ENCODE measurements at regions not wholly inside any gene's neighbourhood (a gene's known extent, or its start where the extent isn't known, plus 50 kb on each side); places are given as distances from the start of the nearest gene placed in this dataset.

GRCh38 chr1:237961754-237962153 is 71.0 kb upstream of the ZP4 start:
- TF ChIP-seq, protein P1, sequence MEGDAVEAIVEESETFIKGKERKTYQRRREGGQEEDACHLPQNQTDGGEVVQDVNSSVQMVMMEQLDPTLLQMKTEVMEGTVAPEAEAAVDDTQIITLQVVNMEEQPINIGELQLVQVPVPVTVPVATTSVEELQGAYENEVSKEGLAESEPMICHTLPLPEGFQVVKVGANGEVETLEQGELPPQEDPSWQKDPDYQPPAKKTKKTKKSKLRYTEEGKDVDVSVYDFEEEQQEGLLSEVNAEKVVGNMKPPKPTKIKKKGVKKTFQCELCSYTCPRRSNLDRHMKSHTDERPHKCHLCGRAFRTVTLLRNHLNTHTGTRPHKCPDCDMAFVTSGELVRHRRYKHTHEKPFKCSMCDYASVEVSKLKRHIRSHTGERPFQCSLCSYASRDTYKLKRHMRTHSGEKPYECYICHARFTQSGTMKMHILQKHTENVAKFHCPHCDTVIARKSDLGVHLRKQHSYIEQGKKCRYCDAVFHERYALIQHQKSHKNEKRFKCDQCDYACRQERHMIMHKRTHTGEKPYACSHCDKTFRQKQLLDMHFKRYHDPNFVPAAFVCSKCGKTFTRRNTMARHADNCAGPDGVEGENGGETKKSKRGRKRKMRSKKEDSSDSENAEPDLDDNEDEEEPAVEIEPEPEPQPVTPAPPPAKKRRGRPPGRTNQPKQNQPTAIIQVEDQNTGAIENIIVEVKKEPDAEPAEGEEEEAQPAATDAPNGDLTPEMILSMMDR (IDR thresholded peaks at IDR 0.05; ENCODE audit: borderline replicate concordance, insufficient read depth, low read depth, low read length): no peak
- no peak overlapping the region for H3K4me3 ChIP-seq (ENCODE audit: low read depth, low read length)

GRCh38 chr1:237959838-237960237 is 69.1 kb upstream of the ZP4 start:
- H3K4me3 ChIP-seq (ENCODE audit: low read depth, low read length): no peak overlapping the region
- TF ChIP-seq, protein P1 (IDR thresholded peaks at IDR 0.05; ENCODE audit: borderline replicate concordance, insufficient read depth, low read depth, low read length): no peak

GRCh38 chr1:237953238-237953637 is 62.5 kb upstream of the ZP4 start:
- TF ChIP-seq, protein P1 (IDR thresholded peaks at IDR 0.05; ENCODE audit: borderline replicate concordance, insufficient read depth, low read depth, low read length): no peak
- H3K4me3 ChIP-seq (ENCODE audit: low read depth, low read length): no peak overlapping the region

Data from GM12875 (cell line).